Fibroblast of upper back skin (primary cell): ENCODE measurements at regions not wholly inside any gene's neighbourhood (a gene's known extent, or its start where the extent isn't known, plus 50 kb on each side); places are given as distances from the start of the nearest gene placed in this dataset.

Source experiments
- DNase-seq: peaks from one replicate; pipeline ENCODE4 v3.0.0-alpha.2; 2013

GRCh38 chr7:94813917-94814316 lies 93.5 kb upstream of the PPP1R9A start:
- no peak for DNase-seq

- DNase-seq: peak; percentile 88
These were observed 83.4 kb upstream of the PPP1R9A start for GRCh38 chr7:94823947-94824346.

GRCh38 chr7:94829987-94830386 lies 77.4 kb upstream of the PPP1R9A start:
- DNase-seq: no peak

- no peak for DNase-seq
These were observed 75.3 kb upstream of the PPP1R9A start for GRCh38 chr7:94832051-94832450.

- no peak for DNase-seq
These were observed 73.0 kb upstream of the PPP1R9A start for GRCh38 chr7:94834359-94834758.

GRCh38 chr7:94838717-94839116 lies 68.7 kb upstream of the PPP1R9A start:
- no peak for DNase-seq

- DNase-seq: no peak
These were observed 63.8 kb upstream of the PPP1R9A start for GRCh38 chr7:94843553-94843952.

- no peak for DNase-seq
These were observed 58.9 kb upstream of the PPP1R9A start for GRCh38 chr7:94848531-94848930.

- no peak for DNase-seq
These were observed 58.3 kb upstream of the PPP1R9A start for GRCh38 chr7:94848992-94849576.

- DNase-seq: no peak
These were observed 57.7 kb upstream of the PPP1R9A start for GRCh38 chr7:94849636-94850208.

GRCh38 chr7:94855589-94855988 lies 51.8 kb upstream of the PPP1R9A start:
- no peak for DNase-seq

GRCh38 chr7:94856643-94857042 lies 50.8 kb upstream of the PPP1R9A start:
- DNase-seq: no peak
